ENCODE measurements at regions not wholly inside any gene's neighbourhood (a gene's known extent, or its start where the extent isn't known, plus 50 kb on each side); places are given as distances from the start of the nearest gene placed in this dataset.

DNA sequence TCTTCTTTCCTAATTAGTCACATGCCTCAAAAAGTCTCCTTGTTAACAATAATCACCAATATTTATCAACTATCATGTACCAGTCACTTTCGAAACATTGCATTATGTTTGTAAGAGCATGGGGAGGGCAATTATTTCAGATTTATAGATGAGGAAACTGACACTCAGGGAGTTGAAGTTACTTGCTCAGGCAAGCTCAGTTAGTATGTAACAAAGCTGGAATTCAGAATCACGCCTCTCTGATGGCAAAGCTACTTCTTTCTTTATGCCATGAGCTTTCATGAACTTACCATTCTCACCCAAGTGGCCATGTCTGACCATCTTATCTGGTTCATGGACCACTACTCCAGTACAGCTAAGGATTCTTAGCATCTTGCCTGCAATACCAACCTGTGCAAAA is 183.4 kb upstream of the TANK start:
- Histone ChIP-seq H3K4me3 (ENCODE audit: low read depth, low read length) (no peak overlapping the region), H3K36me3 (ENCODE audit: insufficient read depth) (no peaks in the 10 kb centered on the region), H3K27ac (ENCODE audit: low read depth) (no peak overlapping the region), H3K4me1 (ENCODE audit: insufficient read depth) (no peaks in the 10 kb centered on the region)
- no peak for DNase-seq (ENCODE audit: extremely low spot score)
- 96% methylated on average over 2 of the region's 2 CpGs for WGBS

DNA sequence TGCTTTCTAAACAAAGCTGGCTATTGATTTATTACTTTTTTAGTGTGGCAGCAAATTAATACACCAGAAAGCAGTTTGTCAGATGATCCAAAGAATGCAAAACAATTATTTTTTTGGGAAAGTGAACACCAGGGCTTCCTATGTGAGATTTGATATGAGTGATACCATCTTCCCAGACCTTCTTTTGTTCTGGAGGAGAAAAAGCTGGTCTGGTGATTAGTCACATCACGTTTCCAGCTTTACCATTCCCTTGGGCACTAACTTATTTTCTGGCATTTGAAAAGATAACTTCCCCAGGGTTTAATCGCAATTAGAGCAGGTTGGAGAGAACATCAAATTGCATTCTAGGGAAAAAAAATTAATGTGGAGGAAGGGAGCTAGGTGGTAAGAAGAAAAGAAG is 182.9 kb upstream of the TANK start:
- WGBS: 47% methylated on average over 2 of the region's 2 CpGs
- Histone ChIP-seq H3K4me3 (ENCODE audit: low read depth, low read length) (no peak overlapping the region), H3K36me3 (ENCODE audit: insufficient read depth) (no peaks in the 10 kb centered on the region), H3K4me1 (ENCODE audit: insufficient read depth) (no peaks in the 10 kb centered on the region), H3K27ac (ENCODE audit: low read depth) (no peak overlapping the region)
- DNase-seq (ENCODE audit: extremely low spot score): no peak

- no peak overlapping the region for H3K27ac ChIP-seq (ENCODE audit: low read depth)
- no peaks in the 10 kb centered on the region for H3K4me1 ChIP-seq (ENCODE audit: insufficient read depth)
- no peak overlapping the region for H3K4me3 ChIP-seq (ENCODE audit: low read depth, low read length)
- no peak for DNase-seq (ENCODE audit: extremely low spot score)
- WGBS: 99% methylated on average over 2 of the region's 2 CpGs
- no peaks in the 10 kb centered on the region for H3K36me3 ChIP-seq (ENCODE audit: insufficient read depth)
Observed at GRCh38 chr2:160977854-160978253, 182.4 kb upstream of the TANK start.

GRCh38 chr2:160984426-160985077 is 175.7 kb upstream of the TANK start:
- no peak for DNase-seq (ENCODE audit: extremely low spot score)
- H3K4me1 ChIP-seq (ENCODE audit: insufficient read depth): no peaks in the 10 kb centered on the region
- H3K36me3 ChIP-seq (ENCODE audit: insufficient read depth): no peaks in the 10 kb centered on the region
- 58% methylated on average over 3 of the region's 3 CpGs for WGBS
- H3K27ac ChIP-seq (ENCODE audit: low read depth): no peak overlapping the region
- no peak overlapping the region for H3K4me3 ChIP-seq (ENCODE audit: low read depth, low read length)

GRCh38 chr2:160989778-160990177 is 170.4 kb upstream of the TANK start:
- Histone ChIP-seq H3K27ac (ENCODE audit: low read depth) (no peak overlapping the region), H3K4me3 (ENCODE audit: low read depth, low read length) (no peak overlapping the region), H3K4me1 (ENCODE audit: insufficient read depth) (no peaks in the 10 kb centered on the region), H3K36me3 (ENCODE audit: insufficient read depth) (no peaks in the 10 kb centered on the region)
- 71% methylated on average over 1 of the region's 1 CpG for WGBS
- DNase-seq (ENCODE audit: extremely low spot score): no peak

DNA sequence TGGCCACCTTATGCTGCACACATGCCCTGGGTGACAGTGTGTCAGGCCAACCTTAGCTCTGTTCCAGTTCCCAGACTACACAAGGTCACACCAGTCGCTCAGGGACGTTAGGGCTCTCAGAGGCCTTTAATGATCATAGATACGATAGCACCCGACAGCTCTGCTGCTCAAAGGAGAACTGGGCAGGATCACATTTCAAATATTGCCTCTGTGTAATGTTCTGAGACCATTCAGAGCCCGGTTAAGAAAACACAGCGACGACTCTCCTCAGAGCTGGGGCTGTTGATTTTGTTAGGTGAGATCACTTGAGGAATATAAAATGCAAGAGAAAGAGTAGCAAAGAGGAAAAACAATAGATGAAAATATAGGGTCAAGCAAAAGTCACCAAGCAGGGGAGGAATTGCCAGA is 166.6 kb upstream of the TANK start:
- H3K27ac ChIP-seq (ENCODE audit: low read depth): no peak overlapping the region
- WGBS: 75% methylated on average over 7 of the region's 7 CpGs
- no peak for DNase-seq (ENCODE audit: extremely low spot score)
- H3K4me3 ChIP-seq (ENCODE audit: low read depth, low read length): no peak overlapping the region
- no peaks in the 10 kb centered on the region for H3K4me1 ChIP-seq (ENCODE audit: insufficient read depth)
- no peaks in the 10 kb centered on the region for H3K36me3 ChIP-seq (ENCODE audit: insufficient read depth)

- H3K27ac ChIP-seq (ENCODE audit: low read depth): no peak overlapping the region
- DNase-seq (ENCODE audit: extremely low spot score): peak; percentile 86
- H3K4me3 ChIP-seq (ENCODE audit: low read depth, low read length): no peak overlapping the region
- H3K4me1 ChIP-seq (ENCODE audit: insufficient read depth): no peaks in the 10 kb centered on the region
- no peaks in the 10 kb centered on the region for H3K36me3 ChIP-seq (ENCODE audit: insufficient read depth)
- 47% methylated on average over 16 of the region's 16 CpGs for WGBS
Observed at GRCh38 chr2:160994141-160995002, 165.9 kb upstream of the TANK start.

DNA sequence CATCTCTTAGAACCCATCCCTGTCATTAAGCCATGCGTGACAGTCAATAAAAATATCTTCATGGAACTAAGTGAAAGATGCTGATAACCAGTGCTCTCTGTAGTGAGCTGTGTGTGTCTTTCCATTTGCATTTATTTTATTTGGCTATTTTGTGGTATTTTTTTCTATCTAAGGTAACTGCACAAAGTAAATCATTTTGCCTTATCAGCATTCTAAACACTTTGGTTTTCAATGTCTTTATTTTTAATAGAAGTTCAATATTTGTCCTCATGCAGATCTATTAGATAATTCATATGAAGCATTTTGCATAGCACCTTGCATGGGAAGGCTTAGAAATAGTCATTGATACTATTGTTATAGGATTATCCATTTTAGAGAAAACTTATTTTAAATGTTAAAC is 163.6 kb upstream of the TANK start:
- no peak overlapping the region for H3K4me3 ChIP-seq (ENCODE audit: low read depth, low read length)
- no peak for DNase-seq (ENCODE audit: extremely low spot score)
- H3K36me3 ChIP-seq (ENCODE audit: insufficient read depth): no peaks in the 10 kb centered on the region
- H3K4me1 ChIP-seq (ENCODE audit: insufficient read depth): no peaks in the 10 kb centered on the region
- H3K27ac ChIP-seq (ENCODE audit: low read depth): no peak overlapping the region
- WGBS: 89% methylated on average over 1 of the region's 1 CpG

DNA sequence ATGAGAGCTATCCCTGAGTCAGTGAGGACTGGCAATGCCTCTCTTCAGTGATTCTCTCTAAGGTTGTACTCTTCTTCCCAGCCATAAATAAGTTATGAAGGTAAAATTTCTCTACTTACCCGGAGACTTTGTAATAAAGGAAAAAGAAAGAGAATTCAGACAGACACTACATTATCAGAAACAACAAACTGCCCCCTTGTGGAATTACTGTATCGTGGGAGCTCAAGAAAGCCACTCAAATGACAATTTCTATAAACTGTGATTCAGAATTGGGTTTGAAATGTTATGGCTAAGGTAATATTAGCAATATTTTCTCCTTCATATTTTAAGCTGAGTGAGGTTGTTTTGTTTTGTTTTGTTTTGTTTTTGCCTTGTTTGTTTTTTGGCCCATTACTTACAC is 155.8 kb upstream of the TANK start:
- no peaks in the 10 kb centered on the region for H3K36me3 ChIP-seq (ENCODE audit: insufficient read depth)
- no peak overlapping the region for H3K27ac ChIP-seq (ENCODE audit: low read depth)
- no peak overlapping the region for H3K4me3 ChIP-seq (ENCODE audit: low read depth, low read length)
- DNase-seq (ENCODE audit: extremely low spot score): no peak
- H3K4me1 ChIP-seq (ENCODE audit: insufficient read depth): no peaks in the 10 kb centered on the region
- 57% methylated on average over 2 of the region's 2 CpGs for WGBS

DNA sequence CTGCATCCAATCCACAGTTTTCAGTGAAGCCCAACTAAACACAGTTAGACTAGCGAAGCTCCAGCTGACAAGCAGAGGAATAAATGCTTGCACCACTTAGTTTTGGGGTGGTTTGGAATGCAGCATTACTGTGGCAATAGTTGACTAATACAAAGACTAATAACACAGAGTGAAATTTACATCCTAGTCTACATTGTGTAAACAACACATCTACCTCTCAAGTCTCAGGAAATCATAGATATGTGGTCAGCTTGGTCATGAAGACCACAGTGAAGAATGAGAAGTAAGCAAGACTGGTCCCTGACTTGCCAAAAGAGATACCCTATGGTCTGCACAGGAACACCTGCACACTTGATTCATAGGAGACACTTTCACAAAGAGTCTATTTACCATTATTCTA is 155.1 kb upstream of the TANK start:
- H3K27ac ChIP-seq (ENCODE audit: low read depth): no peak overlapping the region
- no peak overlapping the region for H3K4me3 ChIP-seq (ENCODE audit: low read depth, low read length)
- 0% methylated on average over 1 of the region's 1 CpG for WGBS
- no peak for DNase-seq (ENCODE audit: extremely low spot score)
- H3K4me1 ChIP-seq (ENCODE audit: insufficient read depth): no peaks in the 10 kb centered on the region
- H3K36me3 ChIP-seq (ENCODE audit: insufficient read depth): no peaks in the 10 kb centered on the region

- 86% methylated on average over 3 of the region's 3 CpGs for WGBS
- no peak for DNase-seq (ENCODE audit: extremely low spot score)
- H3K36me3 ChIP-seq (ENCODE audit: insufficient read depth): no peaks in the 10 kb centered on the region
- no peak overlapping the region for H3K27ac ChIP-seq (ENCODE audit: low read depth)
- H3K4me3 ChIP-seq (ENCODE audit: low read depth, low read length): no peak overlapping the region
- H3K4me1 ChIP-seq (ENCODE audit: insufficient read depth): no peaks in the 10 kb centered on the region
Observed at GRCh38 chr2:161008311-161008710, 151.9 kb upstream of the TANK start.

DNA sequence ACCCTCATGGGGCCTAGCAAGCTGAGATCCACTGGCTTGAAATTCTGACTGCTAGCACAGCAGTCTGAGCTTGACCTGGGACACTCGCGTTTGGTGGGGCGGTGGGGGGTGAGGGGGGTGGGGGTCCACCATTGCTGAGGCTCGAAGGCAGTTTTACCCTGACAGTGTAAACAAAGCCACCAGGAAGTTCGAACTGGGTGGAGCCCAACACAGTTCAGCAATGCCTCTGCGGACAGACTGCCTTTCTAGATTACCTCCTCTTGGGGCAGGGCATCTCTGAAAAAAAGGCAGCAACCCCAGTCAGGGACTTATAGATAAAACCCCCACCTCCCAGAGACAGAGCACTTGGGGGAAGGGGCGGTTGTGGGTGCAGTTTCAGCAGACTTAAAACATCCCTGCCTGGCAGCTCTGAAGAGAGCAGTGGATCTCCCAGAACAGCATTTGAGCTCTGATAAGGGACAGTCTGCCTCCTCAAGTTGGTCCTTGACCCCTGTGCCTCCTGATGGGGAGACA is 149.7 kb upstream of the TANK start:
- Histone ChIP-seq H3K4me3 (ENCODE audit: low read depth, low read length) (no peak overlapping the region), H3K36me3 (ENCODE audit: insufficient read depth) (no peaks in the 10 kb centered on the region), H3K4me1 (ENCODE audit: insufficient read depth) (no peaks in the 10 kb centered on the region), H3K27ac (ENCODE audit: low read depth) (no peak overlapping the region)
- no peak for DNase-seq (ENCODE audit: extremely low spot score)
- 55% methylated on average over 7 of the region's 7 CpGs for WGBS

DNA sequence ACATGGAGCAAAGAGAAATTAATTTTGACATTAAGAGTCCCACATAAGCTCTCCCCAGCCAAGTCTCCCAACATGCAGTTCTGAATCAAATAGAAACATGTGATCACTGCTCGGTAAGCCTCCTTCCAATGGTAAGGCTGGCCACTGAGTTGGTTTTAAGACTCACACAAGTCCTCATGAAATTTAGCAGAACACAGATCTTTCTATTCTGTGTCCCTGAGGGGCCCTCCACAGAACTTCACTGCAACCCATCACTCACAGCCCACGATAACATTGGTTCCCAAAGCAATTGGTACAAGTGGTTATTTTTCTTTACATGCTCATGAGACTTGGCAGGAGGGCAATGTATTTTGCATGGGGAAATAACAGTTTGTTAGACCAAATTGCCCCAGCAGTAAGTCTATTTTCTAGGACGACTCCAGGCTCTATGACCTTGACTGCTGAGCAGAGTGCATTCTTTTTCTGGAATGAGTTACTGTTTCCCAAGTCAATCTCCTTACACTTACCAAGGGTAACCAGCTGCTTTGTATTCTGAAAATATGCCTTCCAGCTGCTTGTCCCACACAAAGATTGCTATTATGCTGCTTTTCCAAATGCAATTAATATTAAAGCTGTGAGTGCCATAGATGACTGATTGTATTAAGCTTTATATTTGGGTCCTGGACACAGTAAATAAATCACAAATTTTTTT is 142.3 kb upstream of the TANK start:
- Histone ChIP-seq H3K36me3 (ENCODE audit: insufficient read depth) (no peaks in the 10 kb centered on the region), H3K27ac (ENCODE audit: low read depth) (no peak overlapping the region), H3K4me1 (ENCODE audit: insufficient read depth) (no peaks in the 10 kb centered on the region), H3K4me3 (ENCODE audit: low read depth, low read length) (no peak overlapping the region)
- no peak for DNase-seq (ENCODE audit: extremely low spot score)
- 69% methylated on average over 3 of the region's 3 CpGs for WGBS

DNA sequence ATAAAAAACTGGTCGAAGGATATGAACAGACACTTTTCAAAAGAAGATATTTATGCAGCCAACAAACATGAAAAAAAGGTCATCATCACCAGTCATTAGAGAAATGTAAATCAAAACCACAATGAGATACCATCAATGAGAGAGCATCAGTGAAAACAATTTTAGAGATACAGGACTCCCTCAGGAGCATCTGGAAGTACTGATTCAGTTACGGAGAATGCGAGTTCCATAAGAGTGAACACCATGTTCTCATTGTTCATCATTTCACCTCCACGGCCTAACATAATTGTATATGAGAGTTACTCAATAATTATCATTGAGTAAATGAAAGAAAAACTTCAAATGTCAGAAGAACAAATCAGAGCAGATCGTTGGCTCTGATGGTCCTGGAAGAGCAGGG is 140.9 kb upstream of the TANK start:
- Histone ChIP-seq H3K4me1 (ENCODE audit: insufficient read depth) (no peaks in the 10 kb centered on the region), H3K27ac (ENCODE audit: low read depth) (no peak overlapping the region), H3K4me3 (ENCODE audit: low read depth, low read length) (no peak overlapping the region), H3K36me3 (ENCODE audit: insufficient read depth) (no peaks in the 10 kb centered on the region)
- no peak for DNase-seq (ENCODE audit: extremely low spot score)
- WGBS: 75% methylated on average over 5 of the region's 5 CpGs

Data from urinary bladder (tissue), 3 donors.